ENCODE measurements at regions not wholly inside any gene's neighbourhood (a gene's known extent, or its start where the extent isn't known, plus 50 kb on each side); places are given as distances from the start of the nearest gene placed in this dataset.

- FAIRE-seq = no peak
- H4K8ac ChIP-seq (ENCODE audit: extremely low read depth, insufficient read depth, low read length) = no peak overlapping the region
- no peak overlapping the region for H2BK12ac ChIP-seq (ENCODE audit: low read depth, low read length)
- H3K36me3 ChIP-seq (ENCODE audit: control insufficient read depth in 2 of 4, insufficient read depth in 4 of 4, low read length in 3 of 4) = no peaks in the 10 kb centered on the region
- H3K23ac ChIP-seq (ENCODE audit: insufficient read length) = no peak overlapping the region
- no peaks in the 10 kb centered on the region for H3K4me1 ChIP-seq (replicated peaks in 1 of 4; ENCODE audit: control insufficient read depth in 3 of 4, insufficient read depth in 4 of 4, low read length in 3 of 4)
- 93% methylated on average over 2 of the region's 2 CpGs; no CpG with 5 or more reads in 1 of the 2 experiments for WGBS, 2 experiments (ENCODE audit: extremely low coverage in 1 of 2, insufficient coverage in 1 of 2, insufficient read length in 1 of 2, insufficient replicate concordance in 2 of 2, low coverage in 1 of 2, low lambda C conversion rate in 2 of 2, missing lambda C conversion rate in 1 of 2)
- no peak overlapping the region for H2AFZ ChIP-seq (ENCODE audit: low read length)
- H3K79me1 ChIP-seq (ENCODE audit: low read depth, low read length) = no peaks in the 10 kb centered on the region
- H2AK5ac ChIP-seq (ENCODE audit: low read depth, low read length) = no peak overlapping the region
- no peaks in the 10 kb centered on the region; the same call in 1 of the 2 replicates for H3K23me2 ChIP-seq (ENCODE audit: low read depth, low read length)
- DNase-seq (ENCODE audit: low read depth in 1 of 2, low spot score in 2 of 2) = no peak
- H3K4ac ChIP-seq (replicated peaks; ENCODE audit: insufficient read length, low read depth, low read length) = no peak overlapping the region
- H3K4me2 ChIP-seq (ENCODE audit: insufficient read depth in 1 of 2, low read depth in 2 of 2, low read length in 2 of 2) = no peak overlapping the region
- ChIA-PET POLR2A (ENCODE audit: partially characterized antibody) (no interaction called here), CTCF (ENCODE audit: partially characterized antibody) (interaction anchor here (1.1 kb wide), 1 partner anchor 10 kb away, joined by 5 read pairs; no protein-coding TSS in a partner anchor)
- no peak overlapping the region for H2BK5ac ChIP-seq (ENCODE audit: low read depth, low read length)
- no peak overlapping the region for H4K91ac ChIP-seq (replicated peaks; ENCODE audit: insufficient read length, low read length)
- H3K27me3 ChIP-seq (replicated peaks in 1 of 4; ENCODE audit: control insufficient read depth in 3 of 4, extremely low read depth in 1 of 4, insufficient read depth in 3 of 4, low read length in 3 of 4) = no peaks in the 10 kb centered on the region
- TF ChIP-seq YY1 (IDR thresholded peaks at IDR 0.05; ENCODE audit: low read depth, low read length) (no peak), SIRT6 (IDR thresholded peaks at IDR 0.05; ENCODE audit: low read length) (no peak), TAF1 (IDR thresholded peaks at IDR 0.05; ENCODE audit: low read depth, low read length) (no peak)
- H2BK120ac ChIP-seq (replicated peaks; ENCODE audit: low read depth, low read length) = no peak overlapping the region
- H4K5ac ChIP-seq (ENCODE audit: insufficient read length, low read depth, low read length) = no peak overlapping the region
- H3K27ac ChIP-seq (ENCODE audit: low read depth, low read length) = no peak overlapping the region
- H3K18ac ChIP-seq (ENCODE audit: extremely low read depth, low read length) = no peak overlapping the region
- no peak overlapping the region for H3K56ac ChIP-seq (replicated peaks; ENCODE audit: insufficient read length, low read depth, low read length)
- H3K14ac ChIP-seq (ENCODE audit: insufficient read length) = no peak overlapping the region
- H3K9me3 ChIP-seq (ENCODE audit: insufficient read depth in 2 of 2, low read depth in 1 of 2, low read length in 1 of 2) = no peaks in the 10 kb centered on the region
- H3K9ac ChIP-seq (replicated peaks in 1 of 4; ENCODE audit: extremely low read depth in 1 of 4, low read depth in 3 of 4, low read length in 3 of 4) = no peak overlapping the region
- no peak overlapping the region for H3K4me3 ChIP-seq (ENCODE audit: extremely low read depth in 1 of 4, insufficient read depth in 2 of 4, low read depth in 3 of 4, low read length in 4 of 4)
- H4K20me1 ChIP-seq (replicated peaks in 1 of 2; ENCODE audit: control insufficient read depth in 1 of 2, insufficient read depth in 2 of 2, low read length in 2 of 2) = no peaks in the 10 kb centered on the region
- no peaks in the 10 kb centered on the region for H3K79me2 ChIP-seq (ENCODE audit: control insufficient read depth in 1 of 2, insufficient read depth in 2 of 2, low read length in 2 of 2)
- no peak overlapping the region for H2BK15ac ChIP-seq (ENCODE audit: low read length)
- H2BK20ac ChIP-seq (ENCODE audit: low read length) = no peak overlapping the region
Observed at GRCh38 chr12:62133440-62133839, 126.8 kb upstream of the USP15 start.
